NCI-H146 treated with DMSO at 0.1 percent for 48 hours (cell line): ENCODE measurements at regions not wholly inside any gene's neighbourhood (a gene's known extent, or its start where the extent isn't known, plus 50 kb on each side); places are given as distances from the start of the nearest gene placed in this dataset.
"Not testable (repeated sequence)": the region's sequence is repeated elsewhere in the genome, so short reads cannot be mapped to it uniquely, and the experiment has no call there.

ENCODE experiments used
- DNase-seq: peaks from one replicate; lab custom pipeline; 2025; ENCODE audit not compliant: unreplicated experiment; lab: John Stamatoyannopoulos, UW

DNA sequence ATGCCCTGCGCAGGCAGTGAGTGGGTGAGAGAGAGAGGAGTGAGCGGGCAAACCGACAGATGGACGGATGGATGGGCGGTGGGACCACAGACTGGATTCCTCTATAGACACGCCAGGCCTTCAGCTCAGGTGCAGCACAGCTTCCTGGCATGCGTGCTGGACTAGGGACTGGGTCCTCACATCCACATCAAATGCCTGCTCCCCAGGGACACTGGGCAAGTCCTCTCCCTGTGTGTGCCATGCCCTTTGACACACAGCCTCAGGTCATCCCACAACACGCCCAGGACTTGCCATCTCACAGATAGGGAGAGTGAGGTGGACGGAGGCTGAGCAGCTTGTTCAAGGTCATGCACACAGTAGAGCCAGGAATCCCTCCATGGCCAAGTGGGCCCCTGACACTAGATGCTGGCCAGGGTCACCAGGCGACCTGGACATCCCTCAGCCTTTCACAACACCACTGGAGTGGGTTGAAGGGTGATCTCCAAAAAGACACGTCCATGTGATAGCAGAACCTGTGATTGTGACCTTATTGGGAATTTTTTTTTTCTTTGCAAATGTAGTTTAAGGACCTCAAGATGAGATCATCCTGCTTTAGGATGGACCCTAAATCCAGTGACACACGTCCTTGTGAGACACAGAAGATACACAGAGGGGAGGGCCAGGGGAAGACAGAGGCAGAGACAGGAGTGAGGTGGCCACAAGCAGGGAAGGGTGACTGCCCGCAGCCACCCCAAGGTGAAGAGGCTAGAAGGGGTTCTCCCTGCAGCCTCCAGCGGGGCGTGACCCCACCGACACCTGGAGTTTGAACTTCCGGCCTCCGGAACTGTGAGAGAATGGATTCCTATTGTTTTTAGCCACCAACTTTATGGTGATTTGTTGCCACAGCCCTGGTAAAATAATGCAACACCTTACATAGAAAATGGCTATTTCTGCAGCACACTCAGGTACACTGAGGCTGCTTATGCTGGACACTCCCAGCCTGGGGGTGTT lies 155.0 kb upstream of the CHST15 start:
- DNase-seq: no peak

DNA sequence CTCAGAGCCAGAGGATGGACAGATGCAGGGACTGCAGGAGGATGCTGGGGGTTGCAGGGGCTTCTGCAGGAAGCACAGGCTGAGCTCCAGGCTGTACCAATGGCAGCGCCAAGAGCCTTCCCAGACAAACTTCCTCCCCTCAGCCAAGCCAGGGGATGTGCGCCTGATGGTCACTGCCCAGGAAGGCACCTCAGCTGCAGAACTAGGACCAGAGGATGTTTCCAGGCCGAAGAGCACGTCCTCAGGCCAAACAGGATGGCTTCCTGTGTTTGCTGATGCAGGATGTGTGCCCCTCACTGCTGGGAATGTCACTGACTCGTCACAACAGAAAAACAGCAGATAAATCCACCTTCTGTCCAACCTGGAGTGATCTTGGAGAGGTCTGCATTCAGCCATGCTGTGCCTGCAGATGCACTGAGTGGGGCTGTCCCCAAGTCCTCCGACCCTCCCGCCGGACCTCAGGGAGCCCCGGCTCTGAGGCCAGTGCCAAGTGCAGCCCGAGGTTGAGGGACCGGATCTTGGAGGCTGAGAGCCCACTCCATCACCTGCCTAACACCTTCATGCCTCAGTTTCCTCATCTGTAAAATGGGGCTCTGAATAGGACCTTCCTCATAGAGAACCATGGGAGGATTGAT lies 152.5 kb upstream of the CHST15 start:
- DNase-seq: no peak

DNA sequence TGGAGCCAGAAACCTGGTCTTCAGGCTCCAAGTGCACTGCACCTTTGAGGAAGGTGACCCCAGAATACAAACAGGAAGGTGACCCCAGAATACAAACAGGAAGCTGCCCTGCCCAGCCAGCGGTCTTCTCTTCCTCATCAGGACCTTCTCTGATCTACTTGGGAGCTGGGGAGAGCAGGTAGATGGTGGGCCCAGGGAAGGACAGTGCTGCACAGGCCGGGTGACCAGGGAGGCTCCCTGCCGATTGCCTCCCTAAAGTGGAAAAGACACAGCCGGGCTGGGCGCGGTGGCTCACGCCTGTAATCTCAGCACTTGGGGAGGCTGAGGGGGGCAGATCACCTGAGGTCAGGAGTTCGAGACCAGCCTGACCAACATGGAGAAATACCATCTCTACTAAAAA lies 151.8 kb upstream of the CHST15 start:
- DNase-seq: no peak

DNA sequence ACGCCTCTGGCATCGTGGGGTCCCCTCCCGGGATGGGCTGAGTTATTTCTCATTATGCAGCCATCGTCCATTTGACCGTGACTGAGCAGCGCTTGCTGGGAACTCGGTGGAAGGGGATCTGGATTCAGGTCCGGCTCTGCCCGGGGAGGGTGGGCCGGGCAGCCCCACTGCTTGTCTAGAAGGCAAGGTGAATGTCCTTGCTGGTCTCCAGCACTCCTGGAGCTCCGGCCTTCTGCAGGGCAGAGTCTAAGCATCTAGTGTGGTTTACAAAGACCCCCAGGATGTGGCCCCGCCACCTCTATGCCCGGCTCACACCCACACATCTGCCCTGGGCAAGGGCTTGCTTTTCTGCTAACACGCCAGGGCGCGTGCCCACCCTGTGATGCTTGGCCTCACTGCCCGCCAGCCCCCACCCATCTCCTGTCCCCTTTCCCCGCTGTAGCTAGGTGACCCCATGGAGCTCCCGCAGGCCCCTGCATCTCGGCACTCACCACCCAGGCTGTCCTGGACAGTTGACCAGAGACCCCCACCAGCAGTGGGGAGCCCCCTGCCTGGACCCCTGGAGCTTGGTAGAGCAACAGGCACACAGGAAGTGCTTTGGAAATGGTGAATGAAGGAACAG lies 151.0 kb upstream of the CHST15 start:
- DNase-seq: no peak

DNA sequence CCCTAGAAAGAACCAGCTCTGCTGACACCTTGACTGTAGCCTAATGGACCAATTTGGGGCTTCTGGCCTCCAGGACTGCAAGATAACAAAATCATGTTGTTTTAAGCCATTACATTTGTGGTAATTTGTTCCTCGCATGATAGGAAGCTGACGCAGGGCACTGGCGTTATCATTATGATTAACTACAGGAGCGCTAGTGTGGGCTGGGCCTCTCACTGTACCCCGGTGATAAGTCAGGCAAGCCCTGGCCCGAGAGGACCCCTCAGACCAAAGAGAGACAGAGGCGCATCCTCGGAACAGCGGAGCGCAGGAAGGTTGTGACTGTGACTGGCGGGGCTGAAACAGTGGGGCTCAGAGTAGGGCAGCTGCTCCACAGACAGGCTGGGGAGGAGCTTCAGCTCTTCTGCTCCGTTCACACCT lies 150.3 kb upstream of the CHST15 start:
- no peak for DNase-seq

DNA sequence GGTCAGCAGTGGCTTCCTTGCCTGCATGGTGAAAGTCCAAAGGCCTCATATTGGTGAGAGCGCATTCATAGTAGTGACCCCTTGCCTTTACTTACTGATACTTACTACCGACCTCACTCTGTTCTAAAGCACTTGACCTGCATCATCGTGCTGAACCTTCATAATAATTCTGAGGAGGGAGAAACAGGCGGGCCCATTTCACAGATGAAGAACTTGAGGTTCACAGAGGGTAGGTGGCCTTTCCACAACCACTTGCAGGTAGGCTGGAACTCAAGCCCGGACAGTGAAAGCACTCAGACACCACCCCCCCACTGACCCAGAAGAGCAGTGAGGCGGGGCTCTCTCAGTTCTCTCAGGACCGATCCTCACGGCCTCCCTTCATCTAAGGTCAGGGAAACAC lies 149.4 kb upstream of the CHST15 start:
- DNase-seq: no peak

DNA sequence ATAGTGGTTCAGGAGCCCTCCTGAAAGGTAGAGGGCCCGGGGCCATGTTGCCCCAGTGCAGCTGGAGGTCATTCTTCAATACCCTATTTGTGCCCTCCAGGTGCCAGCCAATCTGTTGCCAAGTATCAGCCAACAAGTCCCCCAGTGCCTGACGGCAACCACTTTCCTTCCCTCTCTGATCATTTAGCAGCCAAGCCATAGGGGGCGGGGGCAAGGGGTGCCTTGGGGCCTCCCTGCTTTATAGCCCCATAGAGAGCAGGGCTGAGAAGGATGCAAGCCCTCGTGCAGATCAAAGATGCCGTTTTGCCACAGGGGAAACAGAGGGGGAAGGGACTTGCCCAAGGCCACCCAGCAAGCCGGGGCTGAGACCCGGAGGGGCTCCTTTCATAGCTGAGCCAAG lies 149.0 kb upstream of the CHST15 start:
- no peak for DNase-seq

DNA sequence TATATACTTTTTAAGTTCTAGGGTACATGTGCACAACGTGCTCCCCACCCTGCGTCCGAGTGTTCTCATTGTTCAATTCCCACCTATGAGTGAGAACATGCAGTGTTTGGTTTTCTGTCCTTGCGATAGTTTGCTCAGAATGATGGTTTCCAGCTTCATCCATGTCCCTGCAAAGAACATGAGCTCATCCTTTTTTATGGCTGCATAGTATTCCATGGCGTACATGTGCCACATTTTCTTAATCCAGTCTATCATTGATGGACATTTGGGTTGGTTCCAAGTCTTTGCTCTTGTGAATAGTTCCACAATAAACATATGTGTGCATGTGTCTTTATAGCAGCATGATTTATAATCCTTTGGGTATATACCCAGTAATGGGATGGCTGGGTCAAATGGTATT lies 148.1 kb upstream of the CHST15 start:
- DNase-seq: not testable (repeated sequence)

DNA sequence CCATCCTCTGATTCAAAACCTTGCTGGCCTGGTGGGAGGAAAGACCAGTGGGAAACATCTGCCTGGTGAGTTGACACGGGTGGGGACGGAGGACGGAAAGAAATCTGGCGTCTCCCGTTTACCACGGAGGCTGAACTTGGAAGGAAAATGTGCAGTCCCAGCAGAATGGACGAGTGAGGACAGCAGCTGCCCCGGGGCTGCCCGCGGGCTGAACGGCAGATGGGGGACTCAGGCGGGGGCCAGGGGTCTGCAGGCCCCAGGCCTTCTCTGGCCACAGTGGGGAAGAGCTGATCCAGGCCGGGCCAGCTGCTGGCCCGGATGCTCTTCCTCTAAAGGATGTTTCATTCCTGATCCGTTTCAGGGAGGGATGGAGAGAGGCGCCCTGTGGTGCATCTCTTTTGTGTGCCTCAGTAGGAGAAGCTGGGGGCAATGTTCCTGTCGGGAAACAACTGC lies 147.5 kb upstream of the CHST15 start:
- peak; percentile 71 for DNase-seq

DNA sequence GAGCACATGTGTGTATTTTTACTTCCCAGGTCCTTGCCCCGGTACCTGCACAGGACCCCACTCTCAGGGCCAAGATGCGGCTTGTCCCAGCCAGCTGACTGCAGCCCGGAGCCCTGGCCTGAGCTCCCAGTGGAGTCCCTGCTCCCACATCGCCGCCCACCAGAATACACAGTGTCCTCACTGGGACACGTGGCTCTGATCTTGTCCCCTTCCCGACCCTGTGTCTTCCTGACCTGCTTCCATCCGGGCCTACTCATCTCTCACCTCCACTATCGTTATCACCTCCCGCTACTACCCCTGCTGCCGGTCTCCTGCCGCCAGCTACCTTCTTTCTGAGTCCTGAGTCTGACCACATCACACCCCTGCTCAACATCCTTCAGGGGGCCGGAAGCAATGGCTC lies 146.3 kb upstream of the CHST15 start:
- DNase-seq: no peak

DNA sequence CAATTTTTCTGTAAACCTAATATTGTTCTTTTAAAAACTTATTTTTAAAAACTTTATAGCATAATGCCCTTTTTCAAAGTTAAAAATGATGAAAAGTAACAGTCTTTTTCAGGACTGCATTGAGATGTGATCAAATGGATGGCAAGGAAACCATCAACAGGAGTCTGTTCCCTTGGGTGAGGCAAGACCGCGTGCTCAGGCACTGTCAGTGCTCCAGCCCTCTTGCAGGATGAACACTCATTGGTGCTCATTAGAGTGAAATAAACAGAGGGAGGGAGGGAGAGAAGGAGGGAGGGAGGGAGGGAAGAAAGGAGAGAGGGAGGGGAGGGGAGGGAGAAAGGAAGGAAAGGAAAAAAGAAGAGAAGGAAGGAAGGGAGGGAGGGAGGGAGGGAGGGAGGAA lies 145.7 kb upstream of the CHST15 start:
- DNase-seq: no peak

DNA sequence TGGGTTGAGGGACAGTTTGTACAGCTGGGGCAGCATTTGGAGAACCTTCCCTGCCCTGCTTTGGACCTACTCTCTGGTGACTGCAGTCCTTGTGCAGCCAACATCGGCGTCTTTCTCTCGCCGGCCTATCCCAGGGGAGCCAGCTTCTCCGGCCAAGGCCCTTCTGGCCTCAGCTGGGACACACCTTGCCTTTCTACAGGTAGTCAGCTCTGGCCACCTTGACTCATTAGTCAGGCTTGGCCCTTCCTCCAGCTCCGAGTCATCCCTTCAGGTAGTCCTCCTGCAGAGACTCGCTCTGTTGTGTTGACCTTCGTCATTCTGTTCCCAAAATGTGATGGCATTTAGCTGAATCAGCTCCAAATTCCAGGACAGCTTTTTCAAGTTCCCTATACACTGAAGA lies 145.0 kb upstream of the CHST15 start:
- DNase-seq: no peak

DNA sequence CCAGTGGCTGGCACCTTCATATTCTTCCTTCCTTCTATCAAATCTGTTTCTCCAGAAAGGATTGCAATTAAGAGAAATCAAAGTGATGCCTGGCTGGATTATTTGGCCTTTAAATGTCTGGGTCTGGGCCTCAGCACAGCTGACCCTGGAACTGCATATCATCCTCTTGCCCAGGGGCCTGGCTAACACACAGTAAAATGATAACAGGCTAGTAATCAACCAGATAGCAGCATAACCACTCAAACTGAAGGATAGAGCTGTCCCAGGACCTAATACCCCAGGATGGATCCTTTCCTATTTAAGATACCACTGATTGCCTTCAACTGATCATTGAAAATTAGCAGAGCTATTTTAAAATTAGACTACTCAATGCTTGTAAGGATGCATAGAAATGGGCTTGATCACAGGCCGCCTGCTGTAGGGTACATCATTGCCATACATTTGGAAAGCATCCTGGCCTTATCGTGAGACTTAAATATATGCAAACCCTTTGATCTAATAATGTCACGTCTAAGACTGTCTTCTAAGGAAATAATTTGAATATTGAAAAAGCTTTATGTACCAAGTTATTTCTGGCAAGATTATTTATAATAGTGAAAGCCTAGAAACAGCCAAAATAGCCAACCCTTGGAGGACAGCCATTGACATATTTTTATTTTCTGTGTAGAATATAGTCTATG lies 144.0 kb upstream of the CHST15 start:
- DNase-seq: no peak

DNA sequence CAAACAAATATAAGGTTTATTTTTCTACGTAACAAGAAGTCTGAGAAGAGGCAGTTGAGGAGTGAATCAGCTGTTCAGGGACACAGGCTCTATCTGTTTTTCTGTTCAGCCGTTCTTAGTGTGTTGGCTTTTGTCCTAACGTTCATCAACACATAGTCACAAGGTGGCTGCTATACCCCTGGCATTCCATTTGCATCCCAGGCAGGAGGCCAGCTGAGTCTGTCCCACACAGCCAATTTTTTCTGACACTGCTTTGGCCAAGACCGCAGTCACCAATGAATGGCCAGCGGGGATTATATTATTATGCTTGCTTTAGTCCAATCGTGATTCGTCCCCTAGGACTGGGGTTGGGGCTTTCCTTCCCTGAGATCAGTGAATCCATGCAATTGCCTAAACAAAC lies 143.4 kb upstream of the CHST15 start:
- DNase-seq: no peak

DNA sequence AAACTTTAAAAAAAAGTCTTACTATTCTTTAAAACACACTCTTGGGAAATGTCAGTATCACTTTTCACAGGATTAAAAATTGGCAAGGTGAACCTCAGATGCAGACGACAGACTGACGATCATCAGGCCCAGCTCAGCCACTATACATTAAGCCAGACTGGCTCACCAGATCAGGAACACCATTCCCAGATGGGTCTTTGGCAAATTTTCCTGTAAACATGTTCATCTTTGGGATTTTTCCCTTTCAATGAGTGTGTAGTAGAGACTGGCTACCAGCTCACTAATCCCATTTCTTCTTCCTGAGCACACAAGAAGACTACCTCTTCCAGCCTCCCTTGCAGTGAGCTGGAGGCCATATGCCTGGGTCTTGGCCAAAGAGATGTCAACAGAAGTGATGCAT lies 142.7 kb upstream of the CHST15 start:
- no peak for DNase-seq

DNA sequence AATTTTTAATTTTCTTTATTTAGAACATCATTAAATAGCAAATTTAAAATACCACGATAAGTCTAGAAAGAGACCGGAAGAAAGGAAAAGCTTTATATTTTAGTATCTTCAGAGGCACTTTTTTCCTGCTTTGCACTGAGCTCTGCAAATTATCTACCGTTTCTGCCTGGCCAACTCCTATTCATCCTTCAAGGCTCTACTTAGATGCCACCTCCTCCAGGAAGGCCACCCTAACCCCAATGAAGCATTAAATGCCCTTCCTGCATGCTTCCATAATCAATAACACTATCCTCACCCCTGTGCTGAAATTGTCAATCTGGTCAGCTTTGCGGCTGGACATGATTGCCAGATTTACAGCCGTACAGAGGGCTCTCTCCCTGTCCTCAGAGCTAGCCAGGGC lies 141.8 kb upstream of the CHST15 start:
- no peak for DNase-seq

DNA sequence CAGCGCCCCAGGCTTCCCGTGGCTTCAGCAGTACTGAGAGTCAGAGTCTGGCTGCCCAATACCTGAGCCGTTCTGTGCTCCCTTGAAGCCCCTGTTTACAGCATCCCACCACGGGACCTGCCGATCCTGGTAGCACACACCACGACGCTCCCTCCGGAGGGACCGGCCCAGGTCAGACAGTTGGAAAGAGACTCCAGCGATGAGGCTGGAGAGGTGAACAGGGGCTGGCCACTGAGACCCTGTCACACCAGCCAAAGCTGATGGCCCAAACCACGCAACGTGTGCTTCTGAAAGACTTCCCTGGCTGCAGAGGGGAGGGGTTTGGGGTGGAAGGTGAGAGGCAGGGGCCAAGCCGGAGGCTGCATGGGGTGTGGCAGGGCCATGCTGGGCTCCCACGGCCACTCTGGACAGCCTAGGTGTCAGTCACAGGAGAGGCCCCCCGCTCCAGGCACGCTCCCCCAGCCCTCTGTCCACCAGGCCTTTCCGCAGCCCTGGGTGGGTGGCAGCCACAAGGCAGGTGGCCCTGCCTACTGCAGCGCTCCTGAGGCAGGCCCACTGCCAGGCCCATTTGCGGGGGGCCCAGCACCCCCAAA lies 140.2 kb upstream of the CHST15 start:
- DNase-seq: no peak

DNA sequence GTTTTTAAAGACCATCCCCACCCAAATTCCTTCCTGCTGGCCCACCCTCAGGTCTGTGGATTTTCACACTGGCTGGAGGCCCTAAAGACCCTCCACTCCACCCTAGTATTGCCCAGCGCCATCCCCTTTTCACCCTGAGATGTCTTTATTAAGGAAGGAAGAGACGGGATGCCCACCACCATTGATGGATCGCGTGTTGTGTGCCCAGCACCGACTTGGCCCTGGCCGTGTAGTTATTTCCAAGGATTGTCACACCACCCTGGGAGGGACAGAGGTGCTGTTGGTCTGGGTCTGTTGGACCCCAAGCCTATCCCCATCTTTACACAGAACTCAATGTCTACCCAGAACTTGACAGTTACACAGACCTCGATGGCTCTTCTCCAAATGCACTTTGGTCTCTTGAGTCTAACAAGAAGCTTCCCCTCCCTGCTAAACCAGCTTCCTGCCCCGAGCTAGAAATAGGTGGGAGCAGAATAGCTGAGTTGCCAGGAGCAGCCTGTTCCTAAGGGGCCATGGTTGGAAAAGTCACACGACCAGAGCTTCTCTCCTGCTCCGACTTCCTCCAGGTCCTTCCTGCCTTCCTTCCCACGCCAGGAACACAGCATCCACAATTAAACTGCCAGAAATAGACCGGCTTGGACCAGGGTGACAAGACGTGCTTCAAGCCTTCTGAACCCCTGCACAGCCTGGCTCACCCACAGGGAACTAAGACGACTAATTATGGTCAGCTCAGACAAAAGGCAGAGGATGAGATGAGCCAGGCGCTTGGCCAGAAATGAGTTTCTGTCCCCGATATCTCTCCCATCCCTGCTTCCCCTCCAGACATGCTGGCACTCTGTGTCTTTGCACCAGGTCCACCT lies 139.5 kb upstream of the CHST15 start:
- DNase-seq: no peak

DNA sequence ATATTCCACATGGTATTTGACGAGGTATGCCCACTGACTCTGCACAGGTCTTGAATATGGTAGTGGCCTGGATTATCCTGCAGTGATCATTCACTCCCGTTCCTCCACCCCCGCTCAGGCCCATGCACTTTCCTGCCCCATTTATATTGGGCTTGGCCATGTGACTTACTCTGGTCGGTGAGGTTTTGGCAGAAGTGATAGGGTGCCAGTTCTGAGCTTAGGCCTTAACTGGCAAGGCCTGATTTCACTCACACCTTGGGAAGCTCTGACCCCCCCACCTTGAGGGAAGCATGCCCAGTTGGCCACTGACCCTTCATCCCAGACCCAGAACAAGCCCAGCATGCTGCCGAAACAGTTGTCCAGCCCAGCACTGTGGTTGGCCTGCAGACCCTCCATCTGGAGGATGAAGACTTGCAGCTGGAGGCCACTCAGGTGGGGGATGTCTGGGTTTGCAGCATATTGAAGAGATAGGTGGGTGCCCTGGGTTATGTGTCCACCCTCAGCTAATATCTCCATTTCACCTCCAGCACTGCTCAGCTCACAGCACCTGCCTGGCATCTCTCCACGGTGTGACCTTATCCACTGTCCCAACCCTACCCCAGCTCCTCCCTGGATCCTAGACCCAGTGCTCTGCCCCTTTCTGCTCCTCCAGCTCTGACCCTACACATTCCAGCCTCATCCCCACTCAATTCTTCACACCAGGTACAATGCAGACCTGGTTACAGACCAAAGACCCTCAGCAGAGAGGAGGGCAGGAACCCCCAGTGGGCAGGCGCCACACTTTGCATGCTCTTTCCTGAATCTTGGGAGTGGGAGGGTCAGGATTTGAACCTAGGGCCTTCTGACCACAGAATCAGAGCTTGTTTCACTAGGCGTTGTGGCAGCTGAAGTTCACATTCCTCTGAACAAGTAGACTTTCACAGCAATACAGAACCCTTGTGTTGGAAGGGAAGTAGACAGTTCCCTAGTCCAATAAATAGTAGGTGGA lies 138.1 kb upstream of the CHST15 start:
- no peak for DNase-seq
